CD14-positive monocyte (primary cell): ENCODE measurements at regions not wholly inside any gene's neighbourhood (a gene's known extent, or its start where the extent isn't known, plus 50 kb on each side); places are given as distances from the start of the nearest gene placed in this dataset.

ENCODE experiments used
- DNase-seq, 3 donors: peaks; one replicate each; pipeline ENCODE4 v3.0.0-alpha.2; 2011 to 2022
- H2AFZ ChIP-seq: 2 replicates; pipeline ENCODE4 v1.6.0; 2012; ENCODE audit warnings: mild to moderate bottlenecking, low read depth, low read length, inconsistent platforms; ENCODE audit not compliant: insufficient read depth, poor library complexity, severe bottlenecking
- H3K27ac ChIP-seq, 2 donors: 1 replicate in 1 of 2; 2 replicates in 1 of 2; pipeline ENCODE4 v1.5.1; 2012 to 2013; ENCODE audit warnings: low read length in 2 of 2, control low read depth in 1 of 2, inconsistent platforms in 1 of 2, low read depth in 1 of 2, mild to moderate bottlenecking in 1 of 2
- H3K27me3 ChIP-seq, 2 donors: one replicate each; pipeline versions ENCODE4 v1.6.0 to v1.6.1; 2011 to 2013; ENCODE audit warnings: low read length in 2 of 2; ENCODE audit not compliant: control insufficient read depth in 2 of 2, insufficient read depth in 2 of 2
- H3K36me3 ChIP-seq, 2 donors: replicated peaks in 1 of 2; 1 replicate in 1 of 2; 2 replicates in 1 of 2; pipeline versions ENCODE4 v1.5.1 to v1.6.1; 2012 to 2013; ENCODE audit warnings: low read length in 2 of 2, control low read depth in 1 of 2, inconsistent platforms in 1 of 2, mild to moderate bottlenecking in 1 of 2; ENCODE audit not compliant: insufficient read depth in 2 of 2, control insufficient read depth in 1 of 2
- H3K4me1 ChIP-seq, 2 donors: 1 replicate in 1 of 2; 2 replicates in 1 of 2; pipeline versions ENCODE4 v1.5.1 to v1.6.1; 2012 to 2013; ENCODE audit warnings: low read length in 2 of 2, control low read depth in 1 of 2, inconsistent platforms in 1 of 2, mild to moderate bottlenecking in 1 of 2, moderate library complexity in 1 of 2; ENCODE audit not compliant: insufficient read depth in 2 of 2, control insufficient read depth in 1 of 2
- H3K4me2 ChIP-seq: replicated peaks from 2 replicates; pipeline ENCODE3; 2012; ENCODE audit warnings: low read length, moderate library complexity, mild to moderate bottlenecking; ENCODE audit not compliant: poor library complexity, severe bottlenecking; ENCODE audit errors: extremely low read depth
- H3K4me3 ChIP-seq, 3 experiments: fragments of 200-600 bp in 1 of 3; sonication (generic) in 1 of 3; replicated peaks in 1 of 3; 1 replicate in 2 of 3; 2 replicates in 1 of 3; pipeline ENCODE4 v1.5.1; 2011 to 2013; ENCODE audit warnings: low read length in 3 of 3, mild to moderate bottlenecking in 3 of 3, control low read depth in 2 of 3, low read depth in 2 of 3, inconsistent platforms in 1 of 3, moderate library complexity in 1 of 3
- H3K79me2 ChIP-seq: 2 replicates; pipeline ENCODE4 v1.6.0; 2012; ENCODE audit warnings: mild to moderate bottlenecking, control low read depth, inconsistent platforms, low read length, moderate library complexity; ENCODE audit not compliant: insufficient read depth
- H3K9ac ChIP-seq: 2 replicates; pipeline ENCODE4 v1.6.0; 2017; ENCODE audit warnings: low read length, mild to moderate bottlenecking; ENCODE audit not compliant: insufficient read depth, poor library complexity, severe bottlenecking
- H3K9me3 ChIP-seq, 2 donors: replicated peaks in 1 of 2; 1 replicate in 1 of 2; 2 replicates in 1 of 2; pipeline versions ENCODE4 v1.5.1 to v1.6.1; 2012 to 2013; ENCODE audit warnings: low read length in 2 of 2, control low read depth in 1 of 2; ENCODE audit not compliant: control insufficient read depth in 1 of 2, insufficient read depth in 1 of 2
- H4K20me1 ChIP-seq: 2 replicates; pipeline ENCODE4 v1.6.0; 2012; ENCODE audit warnings: mild to moderate bottlenecking, low read length, control low read depth, moderate library complexity; ENCODE audit not compliant: insufficient read depth
- H3K27ac Mint-ChIP-seq, 7 donors: one replicate each; pipeline ENCODE4 v1.8.0; 2020; ENCODE audit warnings: mild to moderate bottlenecking in 7 of 7, mixed read lengths in 7 of 7, moderate library complexity in 6 of 7, inconsistent platforms in 2 of 7
- H3K27me3 Mint-ChIP-seq, 3 donors: one replicate each; pipeline ENCODE4 v1.8.0; 2021 to 2022; ENCODE audit warnings: low read depth in 3 of 3, mild to moderate bottlenecking in 3 of 3, mixed read lengths in 3 of 3, moderate library complexity in 3 of 3, inconsistent platforms in 1 of 3
- H3K36me3 Mint-ChIP-seq, 2 donors: one replicate each; pipeline ENCODE4 v1.8.0; 2020; ENCODE audit warnings: mixed read lengths in 2 of 2, inconsistent platforms in 1 of 2, mild to moderate bottlenecking in 1 of 2
- H3K4me1 Mint-ChIP-seq: one replicate; pipeline ENCODE4 v1.8.0; 2020; ENCODE audit warnings: mild to moderate bottlenecking, mixed read lengths
- H3K4me3 Mint-ChIP-seq, 2 donors: one replicate each; pipeline ENCODE4 v1.8.0; 2020; ENCODE audit warnings: mild to moderate bottlenecking in 2 of 2, mixed read lengths in 2 of 2, moderate library complexity in 1 of 2
- H3K9me3 Mint-ChIP-seq, 7 donors: one replicate each; pipeline ENCODE4 v1.8.0; 2020 to 2022; ENCODE audit warnings: mixed read lengths in 7 of 7, mild to moderate bottlenecking in 6 of 7, moderate library complexity in 6 of 7, inconsistent platforms in 2 of 7
- WGBS: methylation state at CpG from one replicate; pipeline ENCODE4 v1.1.5; 2013; ENCODE audit warnings: missing lambda C conversion rate; ENCODE audit not compliant: insufficient coverage; 5-methylcytosine and 5-hydroxymethylcytosine counted together
- intact Hi-C, 2 donors: fragments of 100-400 bp; cut with micrococcal nuclease; formaldehyde crosslinking; loops; one replicate each; pipeline versions ENCODE4 v1.15.0 to v1.15.1; 2023
- TF ChIP-seq, protein P1 (sequence below): fragments of 200-600 bp; IDR thresholded peaks from one replicate; pipeline ENCODE4 v1.8.0; 2022; ENCODE audit warnings: antibody characterized with exemption, mild to moderate bottlenecking

DNA sequence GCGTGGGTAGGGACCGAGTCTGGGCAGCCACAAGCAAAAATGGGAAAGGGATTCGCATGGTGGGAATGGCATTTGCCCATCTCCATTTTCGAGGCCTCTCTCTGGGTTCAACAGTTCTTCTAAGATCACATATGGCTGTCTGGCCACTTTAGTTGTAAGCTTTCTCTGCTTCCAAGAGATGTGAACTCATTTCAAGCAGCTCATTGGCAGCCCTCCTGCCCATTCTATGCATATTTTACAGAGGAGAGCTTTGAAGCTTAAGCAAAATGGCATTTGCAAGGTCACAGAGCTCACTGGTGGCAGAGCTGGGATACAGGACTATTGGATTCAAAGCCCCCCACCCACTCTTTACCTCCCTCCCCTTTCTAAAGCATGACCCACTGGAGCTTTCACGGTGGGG, 93.7 kb downstream of the HHIPL2 start:
- WGBS, result 96% methylated on average over 4 of the region's 5 CpGs
- Mint-ChIP-seq H3K4me1 (peaks cover 11% of the 10 kb centered on the region), H3K27ac (no peak overlapping the region), H3K27me3 (peaks cover 0 to 6% (median 4%) of the 10 kb centered on the region in 3 donors), H3K9me3 (peaks cover 15 to 24% (median 20%) of the 10 kb centered on the region in 7 donors), H3K36me3 (no peaks in the 10 kb centered on the region), H3K4me3 (no peak overlapping the region)
- TF ChIP-seq, protein P1, sequence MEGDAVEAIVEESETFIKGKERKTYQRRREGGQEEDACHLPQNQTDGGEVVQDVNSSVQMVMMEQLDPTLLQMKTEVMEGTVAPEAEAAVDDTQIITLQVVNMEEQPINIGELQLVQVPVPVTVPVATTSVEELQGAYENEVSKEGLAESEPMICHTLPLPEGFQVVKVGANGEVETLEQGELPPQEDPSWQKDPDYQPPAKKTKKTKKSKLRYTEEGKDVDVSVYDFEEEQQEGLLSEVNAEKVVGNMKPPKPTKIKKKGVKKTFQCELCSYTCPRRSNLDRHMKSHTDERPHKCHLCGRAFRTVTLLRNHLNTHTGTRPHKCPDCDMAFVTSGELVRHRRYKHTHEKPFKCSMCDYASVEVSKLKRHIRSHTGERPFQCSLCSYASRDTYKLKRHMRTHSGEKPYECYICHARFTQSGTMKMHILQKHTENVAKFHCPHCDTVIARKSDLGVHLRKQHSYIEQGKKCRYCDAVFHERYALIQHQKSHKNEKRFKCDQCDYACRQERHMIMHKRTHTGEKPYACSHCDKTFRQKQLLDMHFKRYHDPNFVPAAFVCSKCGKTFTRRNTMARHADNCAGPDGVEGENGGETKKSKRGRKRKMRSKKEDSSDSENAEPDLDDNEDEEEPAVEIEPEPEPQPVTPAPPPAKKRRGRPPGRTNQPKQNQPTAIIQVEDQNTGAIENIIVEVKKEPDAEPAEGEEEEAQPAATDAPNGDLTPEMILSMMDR, result no peak
- intact Hi-C loops, result no loop called here
- Histone ChIP-seq H3K27me3 (no peaks in the 10 kb centered on the region), H3K27ac (no peak overlapping the region), H3K4me2 (no peak overlapping the region), H4K20me1 (no peaks in the 10 kb centered on the region), H3K9me3 (peaks cover 11 to 14% of the 10 kb centered on the region in 2 donors), H2AFZ (no peak overlapping the region), H3K9ac (no peak overlapping the region), H3K79me2 (no peaks in the 10 kb centered on the region), H3K36me3 (no peaks in the 10 kb centered on the region), H3K4me1 (peaks cover 7 to 8% of the 10 kb centered on the region in 2 donors), H3K4me3 (no peak overlapping the region)
- DNase-seq, result no peak

DNA sequence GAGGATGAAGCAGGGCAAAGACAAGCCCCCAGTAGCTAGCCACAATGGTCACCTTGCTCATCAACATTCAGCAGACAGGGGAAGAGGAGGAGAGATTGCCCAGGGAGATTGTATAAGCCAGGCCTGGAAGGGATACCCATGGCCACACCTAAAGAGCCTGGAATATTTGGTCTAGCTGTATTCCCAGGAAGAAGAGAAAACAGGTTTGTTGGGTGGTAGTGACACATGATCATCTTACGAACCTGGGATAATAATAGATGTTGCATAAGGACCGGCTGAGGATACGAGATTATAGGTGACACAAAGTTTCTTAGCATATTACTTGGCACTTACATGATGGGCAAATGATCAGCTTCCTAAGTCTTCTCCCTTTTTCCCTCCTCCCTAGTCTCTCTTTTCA, 95.9 kb downstream of the HHIPL2 start:
- WGBS, result no CpG with 5 or more reads among the region's 3 CpGs
- Mint-ChIP-seq H3K9me3 (peaks cover under 1 to 5% (median 3%) of the 10 kb centered on the region in 7 donors), H3K27me3 (peaks cover 2 to 7% (median 4%) of the 10 kb centered on the region in 3 donors), H3K27ac (no peak overlapping the region), H3K4me3 (no peak overlapping the region), H3K4me1 (peaks cover 11% of the 10 kb centered on the region), H3K36me3 (no peaks in the 10 kb centered on the region)
- H3K4me2 ChIP-seq, result no peak overlapping the region
- H2AFZ ChIP-seq, result no peak overlapping the region
- no peaks in the 10 kb centered on the region for H4K20me1 ChIP-seq
- no peak overlapping the region for H3K27ac ChIP-seq
- no peaks in the 10 kb centered on the region for H3K36me3 ChIP-seq
- H3K4me1 ChIP-seq, result peaks cover 7 to 8% of the 10 kb centered on the region in 2 donors
- peaks cover 1 to 3% of the 10 kb centered on the region in 2 donors for H3K9me3 ChIP-seq
- intact Hi-C loops, result no loop called here
- H3K27me3 ChIP-seq, result no peaks in the 10 kb centered on the region
- TF ChIP-seq, protein P1, result no peak
- H3K9ac ChIP-seq, result no peak overlapping the region
- DNase-seq, result no peak
- no peak overlapping the region for H3K4me3 ChIP-seq
- H3K79me2 ChIP-seq, result no peaks in the 10 kb centered on the region
